GM18520 (cell line): ENCODE measurements at regions not wholly inside any gene's neighbourhood (a gene's known extent, or its start where the extent isn't known, plus 50 kb on each side); places are given as distances from the start of the nearest gene placed in this dataset.
"Not testable (repeated sequence)": the region's sequence is repeated elsewhere in the genome, so short reads cannot be mapped to it uniquely, and the experiment has no call there.

Experiments used
- ATAC-seq: cut with Tn5 transposase; IDR thresholded peaks from one replicate; pipeline ENCODE4 v1.9.1; 2021; ENCODE audit not compliant: unreplicated experiment

DNA sequence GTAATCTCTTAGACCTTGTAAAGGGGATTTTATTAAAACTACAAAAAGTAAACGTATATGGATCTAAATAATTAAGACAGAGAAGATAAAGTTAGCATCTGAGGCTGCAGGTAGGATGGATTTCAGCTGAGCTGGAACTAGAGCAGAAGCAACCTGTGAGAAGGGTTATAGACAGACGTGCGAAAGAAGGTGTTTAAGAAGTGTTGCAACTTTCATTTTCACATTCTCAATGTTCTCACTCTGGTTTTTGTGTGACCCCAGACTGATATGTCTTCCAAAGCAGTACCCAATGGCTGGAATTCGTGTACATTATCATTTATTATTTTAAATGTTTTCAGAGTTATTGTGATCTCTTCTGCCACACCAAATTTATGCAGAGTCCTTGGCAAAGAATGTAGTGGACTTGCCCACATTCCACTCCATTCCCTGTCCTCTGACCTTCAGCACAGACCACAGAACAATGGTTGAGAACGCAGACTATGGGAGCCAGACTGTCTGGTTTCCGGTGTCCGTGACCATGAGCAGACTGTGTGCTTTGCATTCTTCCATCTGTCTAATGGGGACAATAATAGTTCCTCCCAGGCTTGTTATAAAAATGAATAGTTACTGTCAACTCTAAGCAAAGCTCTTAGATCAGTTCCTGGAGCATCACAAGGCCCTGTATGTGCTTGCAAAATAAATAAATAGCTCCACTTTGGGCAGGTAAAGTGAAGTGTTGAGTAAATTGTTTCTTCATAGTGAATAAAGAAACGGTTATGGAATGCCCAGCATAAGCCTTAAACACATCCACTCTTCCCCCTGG lies 140.6 kb upstream of the SAMSN1 start:
- peak; percentile 50 for ATAC-seq

DNA sequence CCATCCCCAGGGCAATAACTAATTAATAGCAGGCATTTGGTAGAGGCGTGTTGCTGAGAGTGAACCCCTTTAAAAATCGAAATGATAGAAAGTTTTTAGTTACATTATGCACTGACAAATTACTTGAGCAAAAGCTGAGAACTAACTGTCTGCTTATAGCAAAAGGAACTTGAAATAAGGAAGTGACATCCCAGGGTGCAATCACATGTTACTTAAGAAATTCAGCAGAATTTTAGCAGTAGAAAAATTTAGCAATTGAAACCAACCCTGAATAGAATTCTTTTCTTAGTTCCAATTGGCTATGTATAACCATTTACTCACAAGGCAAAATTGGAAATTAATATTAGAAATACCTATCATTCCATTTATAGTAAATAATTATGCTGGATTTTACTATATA lies 139.5 kb upstream of the SAMSN1 start:
- ATAC-seq = no peak

GRCh38 chr21:14684071-14684470 lies 138.0 kb upstream of the SAMSN1 start:
- no peak for ATAC-seq

DNA sequence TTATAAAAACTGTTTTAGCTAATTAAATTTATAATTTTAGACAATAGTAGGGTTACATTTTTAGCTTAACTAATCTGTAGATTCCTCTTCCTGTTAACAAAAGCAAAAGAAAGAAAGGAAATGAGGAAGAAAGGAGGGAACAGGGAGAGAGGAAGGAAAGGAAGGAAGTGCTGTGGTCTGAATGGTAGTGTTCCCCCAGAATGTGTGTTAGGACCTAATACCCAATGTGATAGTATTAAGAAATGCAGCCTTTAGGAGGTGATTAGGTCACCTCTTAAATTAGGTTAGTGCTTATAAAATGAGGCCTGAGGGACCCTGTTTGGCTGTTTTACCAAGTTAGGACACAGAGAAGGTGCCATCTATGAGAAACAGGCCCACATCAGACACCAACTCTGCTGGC lies 136.9 kb upstream of the SAMSN1 start:
- no peak for ATAC-seq

DNA sequence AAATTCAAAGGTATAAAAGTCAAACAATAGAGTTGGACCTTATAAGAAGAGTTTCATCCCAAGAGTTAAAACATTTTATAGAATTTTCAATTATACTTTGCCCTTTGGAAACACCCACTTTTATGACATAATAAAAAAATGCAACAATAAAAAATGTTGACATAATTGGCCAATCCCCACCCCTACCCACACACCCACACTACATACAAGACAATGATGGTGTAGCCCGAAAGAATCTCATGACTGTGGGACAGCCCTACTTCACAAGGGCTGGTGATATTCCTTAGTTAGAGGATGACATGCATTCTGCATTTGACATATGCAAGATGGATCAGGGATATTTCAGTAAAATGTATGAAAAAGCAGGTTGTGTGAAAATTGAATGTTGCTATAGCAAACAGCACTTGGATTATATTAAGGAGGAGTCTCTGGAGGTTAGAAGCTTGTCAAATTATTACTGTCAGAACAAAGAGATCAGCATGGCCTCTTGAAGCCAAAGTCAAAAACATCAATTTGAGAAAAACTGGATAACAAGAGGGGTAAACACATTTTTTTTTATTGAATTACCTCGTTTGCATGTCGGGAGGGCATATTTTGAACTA lies 133.0 kb upstream of the SAMSN1 start:
- no peak for ATAC-seq

- ATAC-seq = no peak
These were observed 131.6 kb upstream of the SAMSN1 start for GRCh38 chr21:14677639-14678179.

DNA sequence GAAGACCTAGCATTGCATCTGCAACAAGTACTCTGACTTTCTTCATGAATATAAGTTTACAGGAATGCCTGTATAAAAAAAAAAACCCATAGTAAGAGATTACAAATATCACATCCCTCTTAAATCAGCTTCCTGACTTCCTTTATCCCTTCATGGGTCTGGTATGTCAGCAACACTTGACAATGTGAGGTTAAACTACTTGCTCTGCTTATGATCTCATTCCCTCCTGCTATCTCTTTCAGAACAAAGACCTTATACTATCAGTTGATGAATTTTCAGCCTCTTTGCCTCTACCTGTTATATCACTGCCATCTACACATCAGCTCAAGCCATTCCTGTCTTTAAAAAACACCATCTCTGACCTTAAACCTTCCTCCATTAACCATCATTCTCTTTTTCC lies 130.9 kb upstream of the SAMSN1 start:
- no peak for ATAC-seq

DNA sequence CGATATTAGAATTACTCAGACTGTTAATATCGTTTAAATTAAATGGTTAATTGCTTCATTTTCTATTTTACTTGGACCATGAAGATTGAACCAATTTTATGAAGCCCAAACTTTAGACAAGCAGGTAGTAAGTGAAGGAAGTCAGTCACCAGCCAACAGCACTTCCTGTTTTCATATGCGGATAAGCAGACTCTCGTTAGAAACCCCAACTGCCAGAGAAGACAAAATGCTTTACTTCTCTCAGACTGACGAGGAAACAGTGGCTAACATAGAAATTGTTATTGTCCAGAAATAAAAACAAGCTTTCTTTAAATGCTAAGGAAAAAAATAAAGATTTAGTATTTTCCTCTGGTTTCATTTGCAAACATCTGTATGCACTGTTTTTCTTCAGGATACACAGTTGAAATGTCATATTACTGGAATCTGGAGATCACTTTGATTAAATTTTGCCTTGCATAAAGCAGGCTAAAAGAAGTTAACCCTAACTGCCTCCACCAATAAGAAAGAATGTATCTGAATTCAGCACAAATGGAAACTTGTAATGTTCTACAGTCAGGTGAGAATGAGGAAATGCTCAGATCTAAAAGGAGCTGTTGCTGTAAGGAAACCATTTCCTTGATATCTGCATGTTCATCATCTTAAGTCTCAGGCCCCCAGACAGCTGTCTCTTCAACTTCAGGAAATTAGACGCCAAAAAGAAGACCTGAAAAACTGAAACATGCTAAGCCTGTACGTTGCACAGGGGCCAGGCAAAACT lies 129.8 kb upstream of the SAMSN1 start:
- no peak for ATAC-seq

DNA sequence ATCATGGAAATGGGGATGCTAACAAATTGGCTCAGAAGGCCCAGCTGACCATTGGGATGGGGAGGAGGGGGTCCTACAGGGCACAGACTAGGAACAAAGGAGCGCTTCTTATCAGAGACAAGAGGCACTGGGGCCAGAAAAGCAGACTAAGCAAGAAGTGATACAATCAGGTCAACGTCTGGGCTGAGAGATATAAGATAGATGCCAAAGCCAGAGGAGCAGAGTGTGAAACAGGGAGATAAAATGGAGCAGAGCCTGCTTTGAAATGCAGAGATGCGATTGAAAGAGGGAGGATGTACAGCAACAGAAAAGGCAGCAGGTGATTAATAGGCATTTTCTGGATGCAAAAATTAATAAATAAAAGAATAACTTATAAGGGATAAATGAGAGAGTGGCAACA lies 127.5 kb upstream of the SAMSN1 start:
- no peak for ATAC-seq

- no peak for ATAC-seq
These were observed 126.4 kb upstream of the SAMSN1 start for GRCh38 chr21:14672466-14672865.

GRCh38 chr21:14670409-14670808 lies 124.3 kb upstream of the SAMSN1 start:
- ATAC-seq = no peak

- not testable (repeated sequence) for ATAC-seq
These were observed 123.0 kb upstream of the SAMSN1 start for GRCh38 chr21:14669092-14669491.

DNA sequence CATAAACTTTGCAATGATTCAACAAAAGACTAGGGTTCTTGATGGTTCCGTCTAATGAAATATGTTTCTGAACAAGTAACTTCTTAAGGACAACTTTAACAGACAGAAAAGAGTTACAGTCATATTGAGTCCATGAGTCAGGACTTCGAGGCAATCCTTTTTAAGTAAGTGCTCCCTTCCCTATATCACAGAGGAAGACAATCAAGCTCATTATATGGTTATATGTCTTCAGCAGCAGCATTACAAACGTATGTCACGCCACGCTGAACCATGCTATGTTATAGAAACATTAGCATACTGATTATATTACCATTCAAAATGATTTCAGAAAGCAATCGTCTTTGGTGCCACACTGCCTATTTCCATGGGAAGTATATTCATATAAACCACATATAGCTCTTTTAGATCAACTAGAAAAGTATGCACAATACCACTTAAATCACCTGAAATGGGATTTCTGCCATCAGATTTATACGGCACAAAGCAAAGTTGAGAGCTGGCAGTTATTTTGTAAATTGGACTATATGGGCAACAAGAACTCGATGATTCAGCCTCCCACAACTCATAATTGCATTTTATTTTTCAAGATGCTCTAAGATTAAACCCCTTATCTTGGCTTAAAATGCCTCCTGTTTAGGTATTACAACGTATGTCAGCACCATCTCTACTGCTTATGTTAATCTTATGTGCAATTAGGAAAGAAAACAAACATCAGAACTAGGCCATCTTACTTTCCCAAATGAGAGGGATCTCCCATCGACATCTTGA lies 111.3 kb upstream of the SAMSN1 start:
- no peak for ATAC-seq

DNA sequence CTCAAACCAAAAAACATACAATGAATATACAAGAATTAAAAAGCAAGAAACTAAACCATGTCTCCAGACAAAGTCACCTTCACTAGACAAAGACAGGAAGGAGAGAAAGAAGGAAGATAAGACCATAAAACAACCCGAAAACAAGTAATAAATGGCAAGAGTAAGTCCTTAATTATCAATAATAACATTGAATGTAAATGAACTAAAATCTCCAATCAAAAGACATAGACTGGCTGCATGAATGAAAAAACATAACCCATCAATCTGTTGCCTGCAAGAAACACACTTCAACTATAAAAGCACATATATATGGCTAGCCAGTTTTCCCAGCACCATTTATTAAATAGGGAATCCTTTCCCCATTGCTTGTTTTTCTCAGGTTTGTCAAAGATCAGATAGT lies 100.8 kb upstream of the SAMSN1 start:
- ATAC-seq = no peak

GRCh38 chr21:14645702-14646101 lies 99.6 kb upstream of the SAMSN1 start:
- no peak for ATAC-seq

DNA sequence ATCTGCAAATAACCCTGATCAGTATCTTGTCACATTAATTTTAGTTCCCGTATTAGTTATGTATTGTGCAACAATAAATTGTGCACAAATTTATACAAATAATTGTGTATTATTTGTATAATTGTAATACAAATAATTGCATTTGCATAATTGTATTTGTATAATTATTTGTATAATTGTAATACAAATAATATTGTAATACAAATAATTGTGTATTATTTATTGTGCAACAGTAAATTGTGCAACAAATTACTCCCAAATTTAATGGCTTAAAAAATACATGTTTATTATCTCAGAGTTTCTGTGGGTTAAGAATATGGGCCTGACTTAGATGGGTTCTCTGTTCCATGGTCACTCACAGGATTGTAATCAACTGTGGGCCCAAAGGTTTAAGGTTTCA lies 86.2 kb upstream of the SAMSN1 start:
- ATAC-seq = no peak

- peak; percentile 93 for ATAC-seq
These were observed 84.5 kb upstream of the SAMSN1 start for GRCh38 chr21:14630556-14631069.

- no peak for ATAC-seq
These were observed 83.3 kb upstream of the SAMSN1 start for GRCh38 chr21:14629461-14629860.

- not testable (repeated sequence) for ATAC-seq
These were observed 77.0 kb upstream of the SAMSN1 start for GRCh38 chr21:14623079-14623478.

DNA sequence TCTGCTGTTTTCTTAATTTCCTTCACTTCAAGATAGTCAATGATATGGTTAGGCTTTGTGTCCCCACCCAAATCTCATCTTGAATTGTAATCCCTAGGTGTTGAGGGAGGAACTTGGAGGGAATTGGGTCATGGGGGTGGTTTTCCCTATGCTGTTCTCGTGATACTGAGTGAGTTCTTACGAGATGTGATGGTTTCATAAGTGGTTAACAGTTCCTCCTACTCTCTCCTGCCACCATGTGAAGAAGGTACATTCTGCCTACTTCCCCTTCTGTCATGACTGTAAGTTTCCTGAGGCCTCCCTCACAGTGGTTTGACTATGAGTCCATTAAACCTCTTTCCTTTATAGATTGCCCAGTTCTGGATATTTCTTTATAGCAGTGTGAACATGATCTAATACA lies 74.0 kb upstream of the SAMSN1 start:
- ATAC-seq = no peak

GRCh38 chr21:14617871-14618270 lies 71.8 kb upstream of the SAMSN1 start:
- ATAC-seq = no peak
